ENCODE measurements at regions not wholly inside any gene's neighbourhood (a gene's known extent, or its start where the extent isn't known, plus 50 kb on each side); places are given as distances from the start of the nearest gene placed in this dataset.
"Not testable (repeated sequence)": the region's sequence is repeated elsewhere in the genome, so short reads cannot be mapped to it uniquely, and the experiment has no call there.

DNA sequence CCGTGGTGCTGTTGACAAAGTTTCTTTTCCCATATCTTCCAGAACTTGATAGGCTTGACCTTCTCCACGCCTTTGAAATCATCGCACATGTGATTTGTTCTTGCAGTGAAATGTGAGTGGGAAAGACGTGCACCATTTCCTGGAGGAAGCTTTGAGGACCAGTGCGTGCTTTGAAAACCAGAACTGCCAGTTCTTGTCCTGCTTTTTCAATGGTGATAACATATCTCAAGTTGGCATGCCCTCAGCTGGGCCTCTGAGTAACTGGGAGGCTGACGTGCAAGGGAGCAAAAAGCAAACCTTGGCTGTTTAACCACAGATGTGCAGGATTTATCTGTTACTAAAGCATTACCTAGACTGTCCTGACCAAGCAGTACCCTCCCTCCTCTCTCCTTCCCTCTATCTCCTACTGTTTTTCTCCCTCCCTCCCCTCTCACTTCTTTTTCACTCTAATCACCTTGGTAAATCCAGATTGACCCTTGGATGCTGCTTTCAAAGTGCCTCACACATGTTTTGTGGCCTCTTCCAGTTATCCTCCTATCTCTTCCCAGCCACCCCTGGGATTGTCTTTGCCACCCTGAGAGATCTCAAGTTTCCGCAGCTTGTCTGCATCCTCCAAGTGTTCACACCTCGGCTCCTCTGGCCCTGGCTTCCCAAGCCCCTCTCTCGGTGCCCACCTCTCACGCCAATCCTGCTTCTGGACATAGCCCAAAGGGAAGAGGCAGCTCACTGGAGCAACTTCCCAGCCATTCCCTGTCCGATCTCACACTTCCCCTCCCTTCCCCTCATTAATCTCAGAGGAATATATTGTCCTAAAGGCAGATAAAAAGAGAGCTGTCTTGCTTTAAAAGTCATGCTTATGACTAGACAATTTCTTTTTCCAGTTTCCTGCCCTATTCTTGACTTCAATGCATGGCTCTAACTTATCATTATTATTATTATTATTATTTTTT is 198.3 kb downstream of the ERCC6L2 start:
- intact Hi-C loops (cut with DNase I) = no loop called here
- ATAC-seq = peak; percentile 39

DNA sequence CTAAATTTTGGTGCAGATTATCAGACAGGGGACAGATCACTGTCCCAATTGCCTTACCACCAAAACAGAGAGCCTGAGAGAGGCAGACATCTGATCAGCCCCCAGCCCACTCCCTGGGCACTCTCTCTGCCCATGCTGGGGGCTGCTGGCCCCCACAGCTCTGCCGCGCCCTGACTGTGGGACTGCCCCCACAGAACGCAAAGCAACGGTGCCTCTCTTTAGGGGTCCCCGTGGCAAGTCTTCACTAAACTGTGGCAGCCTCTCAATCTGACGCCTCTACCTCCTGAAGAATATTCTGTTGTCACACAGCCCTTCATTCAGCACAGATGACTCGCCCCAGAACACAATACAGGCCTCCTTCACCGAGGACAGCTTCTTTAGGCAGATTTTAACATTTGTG is 197.4 kb downstream of the ERCC6L2 start:
- intact Hi-C loops (cut with DNase I) = no loop called here
- ATAC-seq = no peak

More for the DNA sequence above, 198.3 kb downstream of the ERCC6L2 start:
- no peak for DNase-seq (ENCODE audit: missing footprints)

DNA sequence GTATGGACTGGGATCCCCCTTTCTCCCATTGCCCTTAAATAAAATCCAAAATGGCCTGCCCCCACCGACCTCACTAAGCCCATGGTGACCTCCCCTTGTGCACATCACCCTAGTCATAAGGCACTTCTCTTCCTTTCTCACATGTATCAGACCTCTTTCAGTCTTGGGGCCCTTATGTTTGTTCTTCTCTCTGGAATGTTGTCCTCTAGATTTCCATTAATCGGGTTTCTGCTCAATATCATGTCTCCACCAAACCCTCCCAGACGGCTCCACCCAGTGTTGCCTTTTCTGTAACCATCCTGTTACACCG is 196.3 kb downstream of the ERCC6L2 start:
- intact Hi-C loops (cut with DNase I) = no loop called here
- DNase-seq (ENCODE audit: missing footprints) = no peak
- no peak for ATAC-seq

More for the DNA sequence above, 197.4 kb downstream of the ERCC6L2 start:
- DNase-seq (ENCODE audit: missing footprints) = no peak

DNA sequence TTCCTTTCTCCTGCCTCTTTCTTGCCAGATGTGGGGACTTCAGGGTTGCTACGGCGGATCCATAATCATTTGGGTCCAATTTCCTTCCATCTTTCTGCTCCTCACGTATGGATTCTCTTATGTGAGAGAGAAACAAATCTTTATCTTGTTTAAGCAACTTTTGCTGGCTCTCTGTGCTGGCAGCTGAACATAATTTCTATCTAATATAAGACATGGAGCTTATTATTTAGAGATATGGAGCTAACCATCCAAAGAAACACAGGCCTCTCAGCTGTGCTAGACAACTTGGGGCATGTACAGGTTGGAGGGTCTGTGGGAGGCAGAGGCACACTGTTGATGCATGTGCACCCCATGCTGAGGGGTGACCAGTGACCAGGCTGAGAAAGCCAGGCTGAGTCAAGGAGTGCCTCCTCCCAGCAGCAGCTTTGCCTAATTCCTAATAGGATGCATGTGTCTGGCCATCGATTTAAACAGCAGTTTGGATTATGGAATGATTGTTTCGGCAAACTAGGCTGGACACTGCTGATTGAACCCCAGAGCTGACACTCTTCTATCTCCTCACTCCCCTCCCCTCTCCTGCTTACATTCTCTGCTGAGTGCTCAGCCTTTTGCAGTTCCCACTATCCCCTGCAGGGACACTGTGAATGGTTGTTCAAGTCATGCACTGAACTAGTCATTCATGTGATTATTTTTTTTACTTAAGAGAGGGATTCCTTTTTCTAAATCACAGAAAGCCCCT is 195.8 kb downstream of the ERCC6L2 start:
- ATAC-seq (no peak), DNase-seq (ENCODE audit: missing footprints) (no peak)
- intact Hi-C loops (cut with DNase I) = no loop called here

DNA sequence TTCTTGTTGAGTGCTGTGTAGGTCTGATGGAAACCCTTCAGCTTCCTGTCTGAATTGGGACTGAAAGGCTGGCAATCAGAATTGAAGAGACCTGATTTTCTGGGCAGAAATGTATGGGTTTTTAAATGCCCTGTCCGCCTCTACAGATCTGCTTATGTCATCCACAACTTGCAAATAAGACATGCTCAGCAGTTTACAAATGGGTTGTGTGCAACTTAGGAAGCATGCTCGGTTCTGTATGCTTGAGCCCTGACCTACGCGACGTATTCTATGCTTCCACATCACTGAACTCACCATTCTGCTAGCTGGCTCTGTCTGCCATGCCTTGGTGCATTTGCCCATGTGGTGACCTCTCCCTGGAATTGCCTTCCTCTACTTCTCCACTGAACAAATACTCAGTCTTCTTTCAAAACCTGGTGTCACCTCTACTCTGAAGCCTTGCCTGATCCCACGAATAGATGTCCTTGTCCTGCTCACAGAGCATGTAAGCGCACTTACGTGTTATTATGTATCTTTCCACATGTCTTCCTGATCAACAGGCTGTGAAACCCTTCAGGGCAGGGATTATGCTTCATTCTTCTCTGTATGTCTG is 194.2 kb downstream of the ERCC6L2 start:
- DNase-seq (ENCODE audit: missing footprints) (no peak), ATAC-seq (no peak)
- intact Hi-C loops (cut with DNase I) = loop anchor here (10.0 kb wide), 2 partner anchors 145 to 345 kb away; no protein-coding TSS in a partner anchor

DNA sequence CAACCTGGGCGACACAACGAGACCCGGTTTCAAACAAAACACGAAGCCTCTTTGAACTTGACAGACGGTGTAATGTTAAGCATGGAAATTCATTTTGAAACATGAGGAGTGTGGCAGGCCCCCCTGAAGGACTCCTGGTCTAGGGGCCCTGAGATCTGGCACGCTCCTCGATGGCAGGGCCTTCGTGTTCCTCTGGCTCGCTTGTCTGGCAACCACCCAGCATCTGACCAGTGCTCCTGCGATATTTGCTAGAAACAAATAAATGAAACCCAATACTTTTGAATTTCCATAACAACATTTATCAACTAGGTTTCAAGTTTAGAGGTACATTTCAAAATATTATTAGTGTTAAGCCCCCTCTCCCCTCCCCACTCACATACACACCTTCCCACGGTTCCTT is 193.0 kb downstream of the ERCC6L2 start:
- no peak for ATAC-seq
- DNase-seq (ENCODE audit: missing footprints) = peak; percentile 71
- intact Hi-C loops (cut with DNase I) = loop anchor here (10.0 kb wide), 2 partner anchors 146 to 344 kb away; no protein-coding TSS in a partner anchor

DNA sequence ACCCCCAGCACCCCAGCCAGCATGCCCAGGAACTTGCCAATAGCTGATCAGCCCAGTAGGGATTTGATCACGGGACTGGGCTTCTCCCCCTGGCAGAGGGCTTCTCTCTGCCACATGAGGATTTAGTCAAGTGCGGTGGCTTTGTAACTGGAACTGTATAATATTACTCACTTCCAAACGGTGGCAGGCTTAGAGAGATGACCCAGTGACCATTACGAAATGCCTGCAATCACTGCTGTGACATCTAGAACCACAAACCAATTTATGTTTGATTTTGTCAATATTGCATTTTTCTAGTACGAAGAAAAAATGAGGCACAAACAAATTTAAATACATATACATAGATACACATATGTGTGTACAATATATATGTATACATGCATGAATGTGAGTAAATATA is 192.1 kb downstream of the ERCC6L2 start:
- no peak for ATAC-seq

DNA sequence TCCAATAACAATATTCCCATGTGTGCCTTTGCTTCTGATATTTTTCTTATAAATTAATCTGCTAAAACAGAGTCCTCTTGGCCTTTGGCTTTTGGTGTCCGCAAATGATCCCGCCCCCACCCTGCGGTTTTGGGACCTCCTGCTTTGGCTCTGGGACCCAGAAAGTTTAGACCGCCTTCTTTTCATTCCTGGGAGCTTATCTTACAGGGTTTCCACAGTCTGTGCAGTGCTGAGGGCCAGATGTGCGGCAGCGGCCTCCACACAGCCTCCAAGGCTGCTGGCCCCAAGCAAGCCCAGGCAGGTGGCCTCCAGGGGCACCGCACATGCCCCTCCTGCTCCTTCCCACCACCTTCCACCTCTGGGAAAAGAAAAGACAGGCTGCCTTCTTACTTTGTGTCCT is 191.5 kb downstream of the ERCC6L2 start:
- intact Hi-C loops (cut with DNase I) = loop anchor here (10.0 kb wide), 2 partner anchors 148 to 342 kb away; no protein-coding TSS in a partner anchor
- peak; percentile 59 for ATAC-seq
- peak; percentile 70 for DNase-seq (ENCODE audit: missing footprints)

More for the DNA sequence above, 192.1 kb downstream of the ERCC6L2 start:
- intact Hi-C loops (cut with DNase I) = loop anchor here (10.0 kb wide), 2 partner anchors 147 to 343 kb away; no protein-coding TSS in a partner anchor
- DNase-seq (ENCODE audit: missing footprints) = no peak

DNA sequence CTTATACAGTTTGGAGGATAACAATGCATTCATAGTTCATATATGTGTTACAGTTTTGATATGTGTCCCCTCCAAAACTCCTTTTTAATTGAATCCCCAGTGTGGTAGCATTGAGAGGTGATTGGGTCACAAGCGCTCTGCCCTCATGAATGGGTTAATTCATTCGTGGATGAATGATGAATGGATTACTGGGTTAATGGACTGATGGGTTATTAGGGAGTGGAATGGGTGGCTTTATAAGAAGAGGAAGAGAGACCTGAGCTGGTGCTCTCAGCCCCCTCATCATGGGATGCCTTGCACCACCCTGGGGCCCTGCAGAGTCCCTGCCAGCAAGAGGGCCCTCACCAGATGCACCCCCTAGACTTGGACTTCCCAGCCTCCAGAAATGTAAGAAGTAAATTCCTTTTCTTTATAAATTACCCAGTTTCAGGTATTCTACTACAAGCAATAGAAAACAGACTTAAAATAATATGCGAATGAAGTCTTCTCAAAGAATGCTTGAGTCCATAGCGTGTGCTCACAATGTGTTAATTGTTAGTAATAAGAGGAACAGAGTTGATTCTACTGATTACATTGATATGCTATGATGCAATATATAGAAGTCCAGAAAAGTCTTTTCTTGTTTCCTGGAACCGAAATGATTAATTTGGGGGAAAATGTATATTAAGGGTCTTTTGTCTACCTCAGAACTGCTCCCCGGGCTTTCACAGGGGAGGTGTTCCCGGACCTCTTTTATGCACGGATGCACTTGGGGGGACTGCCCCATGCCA is 190.2 kb downstream of the ERCC6L2 start:
- intact Hi-C loops (cut with DNase I) = loop anchor here (10.0 kb wide), 2 partner anchors 149 to 341 kb away; no protein-coding TSS in a partner anchor
- no peak for DNase-seq (ENCODE audit: missing footprints)
- ATAC-seq = no peak

DNA sequence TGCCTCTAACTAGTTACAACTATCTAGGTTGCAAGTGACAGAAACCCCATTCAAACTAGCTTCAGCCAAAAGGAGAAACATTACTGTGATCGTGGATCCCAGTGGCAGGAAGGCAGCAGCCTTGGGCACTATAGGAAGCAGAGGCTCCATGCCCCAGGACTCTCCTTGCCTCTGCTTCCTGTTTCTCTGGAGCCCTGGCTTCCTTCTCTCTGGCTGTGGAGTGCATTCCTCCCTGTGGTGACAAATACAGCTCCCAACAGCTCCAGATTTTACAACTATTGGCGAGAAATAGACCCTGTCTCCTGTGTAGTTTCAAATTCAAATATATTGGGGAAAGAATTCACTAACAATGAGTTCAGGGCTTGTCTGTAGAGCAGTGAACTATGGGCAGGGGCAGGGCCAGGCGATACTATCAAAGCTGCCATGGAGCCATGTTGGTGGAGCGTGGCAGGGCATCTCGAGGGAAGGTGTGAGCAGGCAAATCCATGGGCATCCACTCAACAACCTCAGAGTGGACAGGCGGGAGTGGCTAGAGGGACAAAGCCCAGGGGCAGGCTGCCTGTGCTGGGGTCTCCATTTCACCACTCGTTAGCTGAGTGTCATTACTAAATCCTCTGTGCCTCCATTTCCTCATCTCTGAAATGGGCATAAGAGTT is 189.5 kb downstream of the ERCC6L2 start:
- DNase-seq (ENCODE audit: missing footprints) (no peak), ATAC-seq (no peak)
- intact Hi-C loops (cut with DNase I) = loop anchor here (10.0 kb wide), 2 partner anchors 150 to 340 kb away; no protein-coding TSS in a partner anchor

DNA sequence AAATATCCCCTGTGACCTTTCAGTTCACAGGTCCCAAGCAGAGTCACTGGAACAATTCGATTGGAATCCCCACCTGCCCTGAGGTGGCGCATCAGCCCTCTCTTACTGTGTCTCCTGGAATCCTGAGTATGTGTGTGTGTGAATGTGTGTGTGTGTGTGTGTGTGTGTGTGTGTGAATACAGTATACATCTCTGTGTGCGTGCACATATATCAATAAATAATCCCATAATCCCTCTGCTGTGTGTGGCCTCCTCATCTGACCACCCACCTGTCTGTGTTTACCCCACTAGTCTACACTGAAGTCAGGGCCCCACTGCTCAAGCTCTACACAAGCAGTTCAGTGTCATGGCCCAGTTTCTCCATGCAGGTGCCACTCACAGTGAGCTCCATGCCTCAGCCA is 187.4 kb downstream of the ERCC6L2 start:
- intact Hi-C loops (cut with DNase I) = loop anchor here (10.0 kb wide), 2 partner anchors 152 to 338 kb away; no protein-coding TSS in a partner anchor
- ATAC-seq (no peak), DNase-seq (ENCODE audit: missing footprints) (no peak)

DNA sequence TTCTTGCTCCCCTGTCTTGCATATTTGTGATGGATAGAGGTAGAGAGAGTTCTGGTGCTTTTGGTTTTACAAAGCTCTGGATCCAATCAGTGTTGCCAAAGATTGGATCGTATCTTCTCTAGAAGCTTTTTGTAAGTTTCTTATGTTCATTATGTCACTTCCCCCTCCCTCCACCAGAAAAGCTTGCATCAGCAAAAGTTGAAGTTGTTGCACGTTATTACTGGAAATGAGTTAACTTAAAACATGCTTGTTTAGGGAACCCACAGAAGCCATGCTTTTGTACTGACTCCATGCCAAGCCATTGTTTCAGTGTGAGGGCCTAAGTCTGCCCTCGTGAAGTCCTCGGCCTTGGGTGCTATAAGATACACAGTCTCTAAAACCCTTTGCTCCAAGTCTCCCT is 186.5 kb downstream of the ERCC6L2 start:
- no peak for ATAC-seq
- no peak for DNase-seq (ENCODE audit: missing footprints)
- intact Hi-C loops (cut with DNase I) = loop anchor here (10.0 kb wide), 2 partner anchors 153 to 337 kb away; no protein-coding TSS in a partner anchor

DNA sequence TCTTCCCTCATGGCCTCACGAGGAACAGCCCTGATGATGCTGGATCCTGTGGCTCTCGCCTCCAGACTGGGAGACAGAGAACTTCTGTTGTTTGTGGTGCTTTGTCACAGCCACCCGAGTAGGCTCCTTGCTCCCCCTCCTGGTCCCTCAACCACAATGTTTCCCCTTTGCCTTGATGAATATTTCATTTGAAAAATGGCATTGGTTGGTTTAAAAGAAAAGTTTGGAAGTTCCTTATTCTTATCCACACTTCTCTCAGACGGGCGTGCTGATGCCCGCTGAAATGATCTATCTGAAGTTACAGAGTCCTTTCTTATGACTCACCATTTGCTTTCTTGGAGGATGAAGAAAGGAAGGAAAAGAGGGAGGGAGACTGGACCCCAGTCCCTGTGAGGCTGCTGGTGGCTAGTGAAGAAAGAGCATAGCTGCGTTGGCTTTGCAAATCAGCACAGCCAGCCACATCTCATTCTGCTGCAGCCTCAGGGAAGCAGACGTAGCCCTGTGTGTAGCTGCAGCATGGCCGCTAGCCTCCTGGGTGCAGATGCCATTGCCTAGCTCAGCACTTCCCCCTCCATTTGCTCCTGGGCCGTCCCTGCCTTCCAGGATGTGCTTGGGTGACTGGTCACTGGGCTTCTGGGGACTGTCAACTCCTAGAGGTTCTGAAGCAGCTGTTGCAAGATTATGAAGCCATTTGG is 185.9 kb downstream of the ERCC6L2 start:
- intact Hi-C loops (cut with DNase I) = loop anchor here (10.0 kb wide), 2 partner anchors 153 to 337 kb away; no protein-coding TSS in a partner anchor
- no peak for DNase-seq (ENCODE audit: missing footprints)
- peak; percentile 74 for ATAC-seq

DNA sequence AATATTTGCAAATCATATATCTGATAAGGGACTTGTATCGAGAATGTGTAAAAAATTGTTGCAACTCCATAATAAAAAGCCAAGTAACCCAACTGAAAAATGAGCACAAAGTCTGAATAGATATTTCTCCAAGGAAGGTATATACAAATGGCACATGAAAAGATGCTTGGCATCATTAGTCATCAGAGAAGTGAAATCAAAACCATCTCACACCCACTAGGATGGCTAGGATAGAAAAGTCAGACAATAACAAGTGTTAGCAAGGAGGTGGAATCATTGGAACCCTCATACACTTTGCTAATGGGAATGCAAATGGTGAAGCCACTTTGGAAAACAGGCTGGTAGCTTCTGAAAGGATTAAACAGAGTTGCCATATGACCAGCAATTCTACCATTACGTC is 182.7 kb downstream of the ERCC6L2 start:
- DNase-seq (ENCODE audit: missing footprints) (no peak), ATAC-seq (no peak)
- intact Hi-C loops (cut with DNase I) = no loop called here

DNA sequence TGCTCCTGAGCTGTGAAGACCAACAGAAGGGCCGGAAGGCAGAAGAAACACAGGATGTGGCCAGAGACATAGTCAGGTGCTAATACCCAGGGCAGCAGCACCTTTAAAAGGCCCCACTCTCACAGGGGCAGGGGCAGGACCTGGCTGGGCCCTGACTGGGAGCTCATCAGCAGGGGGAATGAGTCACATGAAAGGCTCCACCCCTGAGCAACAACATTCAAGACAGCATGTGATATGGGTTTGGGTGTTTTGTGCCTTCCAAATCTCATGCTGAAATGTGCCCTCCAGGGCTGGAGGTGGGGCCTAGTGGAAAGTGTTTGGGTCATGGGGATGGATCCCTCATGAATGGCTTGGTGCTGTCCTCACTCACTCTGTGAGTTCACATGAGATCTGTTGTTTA is 181.7 kb downstream of the ERCC6L2 start:
- intact Hi-C loops (cut with DNase I) = no loop called here
- ATAC-seq = no peak
- no peak for DNase-seq (ENCODE audit: missing footprints)

DNA sequence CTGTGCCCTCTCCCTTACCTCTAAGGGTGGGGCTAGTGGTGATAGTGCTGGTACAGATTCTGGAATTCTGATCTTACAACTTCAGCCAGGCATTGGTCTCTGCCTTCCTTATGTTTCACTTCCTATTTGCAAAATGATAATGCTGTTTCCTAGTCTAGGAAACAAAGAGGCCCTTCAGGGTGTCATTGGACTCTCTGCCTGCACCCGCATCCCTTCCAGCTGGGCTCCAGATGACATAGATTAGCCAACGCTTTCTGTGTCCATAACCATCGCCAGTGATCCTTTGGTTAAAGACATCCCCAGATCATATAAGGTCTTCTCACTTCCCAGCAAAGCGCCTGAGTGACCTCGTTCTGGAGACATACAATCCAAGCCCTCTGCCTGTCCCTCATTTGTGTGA is 180.7 kb downstream of the ERCC6L2 start:
- DNase-seq (ENCODE audit: missing footprints) = no peak
- intact Hi-C loops (cut with DNase I) = no loop called here

DNA sequence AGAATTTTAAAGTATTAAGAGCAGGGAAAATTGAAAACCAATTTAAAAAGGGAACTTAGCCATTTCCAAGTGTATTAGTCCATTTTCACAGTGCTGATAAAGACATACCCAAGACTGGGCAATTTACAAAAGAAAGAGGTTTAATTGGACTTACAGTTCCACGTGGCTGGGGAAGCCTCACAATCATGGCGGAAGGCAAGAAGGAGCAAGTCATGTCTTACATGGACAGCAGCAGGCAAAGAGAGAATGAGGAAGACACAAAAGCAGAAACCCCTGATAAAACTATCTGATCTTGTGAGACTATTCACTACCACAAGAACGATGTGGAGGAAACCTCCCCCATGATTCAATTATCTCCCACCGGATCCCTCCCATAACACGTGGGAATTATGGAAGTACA is 178.8 kb downstream of the ERCC6L2 start:
- ATAC-seq; DNase-seq (ENCODE audit: missing footprints); intact Hi-C loops (cut with DNase I): not testable (repeated sequence)

More for the DNA sequence above, 180.7 kb downstream of the ERCC6L2 start:
- ATAC-seq = no peak

All from Right ventricle myocardium inferior (tissue), 1 donor.